Memory B cell (primary cell): ENCODE measurements at regions not wholly inside any gene's neighbourhood (a gene's known extent, or its start where the extent isn't known, plus 50 kb on each side); places are given as distances from the start of the nearest gene placed in this dataset.

ENCODE experiments used
- ATAC-seq: fragments of 150-1000 bp; cut with Tn5 transposase; 2 replicates; pipeline ENCODE4 v1.10.0; 2021; ENCODE audit warnings: low read depth, mild to moderate bottlenecking, moderate library complexity
- DNase-seq, 2 donors: peaks; one replicate each; pipeline ENCODE4 v3.0.0; 2022; ENCODE audit warnings: low spot score in 2 of 2
- H3K27ac Mint-ChIP-seq: one replicate; pipeline ENCODE4 v1.8.0; 2022; ENCODE audit warnings: mild to moderate bottlenecking, moderate library complexity, mixed read lengths
- H3K27me3 Mint-ChIP-seq: one replicate; pipeline ENCODE4 v1.8.0; 2022; ENCODE audit warnings: mixed read lengths
- H3K36me3 Mint-ChIP-seq: one replicate; pipeline ENCODE4 v1.8.0; 2022; ENCODE audit warnings: mild to moderate bottlenecking, mixed read lengths
- H3K4me1 Mint-ChIP-seq: one replicate; pipeline ENCODE4 v1.8.0; 2022; ENCODE audit warnings: mixed read lengths
- H3K4me3 Mint-ChIP-seq: one replicate; pipeline ENCODE4 v1.8.0; 2022; ENCODE audit warnings: mild to moderate bottlenecking, moderate library complexity, mixed read lengths
- H3K9me3 Mint-ChIP-seq: one replicate; pipeline ENCODE4 v1.8.0; 2022; ENCODE audit warnings: mixed read lengths

GRCh38 chr2:43100883-43101662, 125.3 kb downstream of the ZFP36L2 start:
- Mint-ChIP-seq H3K4me1 (peaks cover 16% of the 10 kb centered on the region), H3K9me3 (no peaks in the 10 kb centered on the region), H3K36me3 (peaks cover 3% of the 10 kb centered on the region), H3K27me3 (peaks cover 1% of the 10 kb centered on the region), H3K4me3 (no peak overlapping the region), H3K27ac (no peak overlapping the region)
- no peak for DNase-seq
- ATAC-seq = no peak

- H3K36me3 Mint-ChIP-seq = peaks cover 3% of the 10 kb centered on the region
- DNase-seq (no peak), ATAC-seq (peak; percentile 45)
- no peak overlapping the region for H3K4me3 Mint-ChIP-seq
- peaks cover 11% of the 10 kb centered on the region for H3K4me1 Mint-ChIP-seq
- peaks cover 1% of the 10 kb centered on the region for H3K27me3 Mint-ChIP-seq
- H3K27ac Mint-ChIP-seq = no peak overlapping the region
- H3K9me3 Mint-ChIP-seq = no peaks in the 10 kb centered on the region
These were observed 126.0 kb downstream of the ZFP36L2 start for GRCh38 chr2:43100362-43100882.

GRCh38 chr2:43099797-43100196, 126.6 kb downstream of the ZFP36L2 start:
- peaks cover 1% of the 10 kb centered on the region for H3K27me3 Mint-ChIP-seq
- ATAC-seq = no peak
- no peak overlapping the region for H3K4me3 Mint-ChIP-seq
- H3K27ac Mint-ChIP-seq = no peak overlapping the region
- peaks cover 11% of the 10 kb centered on the region for H3K4me1 Mint-ChIP-seq
- DNase-seq = no peak
- H3K9me3 Mint-ChIP-seq = no peaks in the 10 kb centered on the region
- H3K36me3 Mint-ChIP-seq = peaks cover 3% of the 10 kb centered on the region

GRCh38 chr2:43098539-43098938, 127.9 kb downstream of the ZFP36L2 start:
- Mint-ChIP-seq H3K36me3 (peaks cover 3% of the 10 kb centered on the region), H3K4me1 (peaks cover 11% of the 10 kb centered on the region), H3K27me3 (peaks cover 1% of the 10 kb centered on the region), H3K9me3 (no peaks in the 10 kb centered on the region), H3K4me3 (no peak overlapping the region), H3K27ac (no peak overlapping the region)
- DNase-seq (no peak), ATAC-seq (no peak)

- no peak for ATAC-seq
- H3K4me1 Mint-ChIP-seq = peaks cover 11% of the 10 kb centered on the region
These were observed 128.6 kb downstream of the ZFP36L2 start for GRCh38 chr2:43097644-43098408.

GRCh38 chr2:43095533-43096295, 130.7 kb downstream of the ZFP36L2 start:
- Mint-ChIP-seq H3K27me3 (peaks cover 1% of the 10 kb centered on the region), H3K4me3 (no peak overlapping the region), H3K36me3 (peaks cover 6% of the 10 kb centered on the region), H3K27ac (no peak overlapping the region), H3K9me3 (peaks cover 2% of the 10 kb centered on the region), H3K4me1 (peaks cover 11% of the 10 kb centered on the region)
- DNase-seq (no peak), ATAC-seq (no peak)

More at GRCh38 chr2:43097644-43098408, 128.6 kb downstream of the ZFP36L2 start:
- DNase-seq = no peak
- no peak overlapping the region for H3K27ac Mint-ChIP-seq
- peaks cover 3% of the 10 kb centered on the region for H3K36me3 Mint-ChIP-seq
- H3K27me3 Mint-ChIP-seq = peaks cover 1% of the 10 kb centered on the region
- no peak overlapping the region for H3K4me3 Mint-ChIP-seq
- no peaks in the 10 kb centered on the region for H3K9me3 Mint-ChIP-seq

GRCh38 chr2:43092520-43093179, 133.8 kb downstream of the ZFP36L2 start:
- Mint-ChIP-seq H3K36me3 (peaks cover 6% of the 10 kb centered on the region), H3K9me3 (peaks cover 4% of the 10 kb centered on the region), H3K27me3 (no peaks in the 10 kb centered on the region), H3K4me1 (peaks cover 6% of the 10 kb centered on the region), H3K4me3 (no peak overlapping the region), H3K27ac (no peak overlapping the region)
- no peak for DNase-seq
- ATAC-seq = no peak

- no peak for ATAC-seq
- Mint-ChIP-seq H3K36me3 (peaks cover 4% of the 10 kb centered on the region), H3K27ac (no peak overlapping the region)
These were observed 136.1 kb downstream of the ZFP36L2 start for GRCh38 chr2:43090317-43090716.

GRCh38 chr2:43088143-43089073, 138.0 kb downstream of the ZFP36L2 start:
- no peak overlapping the region for H3K27ac Mint-ChIP-seq
- no peak for DNase-seq

More at GRCh38 chr2:43090317-43090716, 136.1 kb downstream of the ZFP36L2 start:
- Mint-ChIP-seq H3K27me3 (no peaks in the 10 kb centered on the region), H3K9me3 (peaks cover 4% of the 10 kb centered on the region), H3K4me3 (no peak overlapping the region), H3K4me1 (no peaks in the 10 kb centered on the region)
- DNase-seq = no peak

GRCh38 chr2:43087413-43087812, 139.0 kb downstream of the ZFP36L2 start:
- Mint-ChIP-seq H3K9me3 (peaks cover 4% of the 10 kb centered on the region), H3K27me3 (no peaks in the 10 kb centered on the region), H3K27ac (no peak overlapping the region), H3K4me1 (no peaks in the 10 kb centered on the region), H3K36me3 (peaks cover 4% of the 10 kb centered on the region), H3K4me3 (no peak overlapping the region)
- ATAC-seq (no peak), DNase-seq (no peak)

More at GRCh38 chr2:43088143-43089073, 138.0 kb downstream of the ZFP36L2 start:
- H3K9me3 Mint-ChIP-seq = peaks cover 4% of the 10 kb centered on the region
- no peak for ATAC-seq
- H3K4me3 Mint-ChIP-seq = no peak overlapping the region
- peaks cover 4% of the 10 kb centered on the region for H3K36me3 Mint-ChIP-seq
- no peaks in the 10 kb centered on the region for H3K4me1 Mint-ChIP-seq
- H3K27me3 Mint-ChIP-seq = no peaks in the 10 kb centered on the region

GRCh38 chr2:43086451-43087221, 139.8 kb downstream of the ZFP36L2 start:
- Mint-ChIP-seq H3K27me3 (no peaks in the 10 kb centered on the region), H3K36me3 (peaks cover 2% of the 10 kb centered on the region), H3K4me1 (no peaks in the 10 kb centered on the region), H3K9me3 (peaks cover 4% of the 10 kb centered on the region), H3K27ac (no peak overlapping the region), H3K4me3 (no peak overlapping the region)
- DNase-seq (no peak), ATAC-seq (no peak)

GRCh38 chr2:43085929-43086328, 140.5 kb downstream of the ZFP36L2 start:
- H3K9me3 Mint-ChIP-seq = peaks cover 4% of the 10 kb centered on the region
- ATAC-seq = no peak

More at GRCh38 chr2:43085929-43086328, 140.5 kb downstream of the ZFP36L2 start:
- H3K4me1 Mint-ChIP-seq = no peaks in the 10 kb centered on the region
- H3K4me3 Mint-ChIP-seq = no peak overlapping the region
- H3K27ac Mint-ChIP-seq = no peak overlapping the region
- H3K36me3 Mint-ChIP-seq = peaks cover 2% of the 10 kb centered on the region
- no peaks in the 10 kb centered on the region for H3K27me3 Mint-ChIP-seq
- no peak for DNase-seq
